ENCODE measurements at regions not wholly inside any gene's neighbourhood (a gene's known extent, or its start where the extent isn't known, plus 50 kb on each side); places are given as distances from the start of the nearest gene placed in this dataset.

GRCh38 chr11:113627297-113627696, 78.8 kb downstream of the TMPRSS5 start:
- no peak overlapping the region for H3K4me3 ChIP-seq
- 87 to 90% methylated on average over 2 of the region's 2 CpGs for WGBS, 2 donors
- TF ChIP-seq POLR2AphosphoS5 (IDR thresholded peaks at IDR 0.05) (no peak), CTCF (IDR thresholded peaks at IDR 0.05) (no peak), POLR2A (IDR thresholded peaks at IDR 0.05) (no peak), EP300 (IDR thresholded peaks at IDR 0.05) (no peak)
- DNase-seq (no peak), ATAC-seq (ENCODE audit: low FRiP score in 2 of 2) (no peak)
- H3K36me3 ChIP-seq, result no peaks in the 10 kb centered on the region
- H3K4me1 ChIP-seq, result no peaks in the 10 kb centered on the region
- H3K27me3 ChIP-seq, result no peaks in the 10 kb centered on the region
- no peak overlapping the region for H3K27ac ChIP-seq
- H3K9me3 ChIP-seq, result no peaks in the 10 kb centered on the region

GRCh38 chr11:113626736-113627135, 79.4 kb downstream of the TMPRSS5 start:
- Histone ChIP-seq H3K36me3 (no peaks in the 10 kb centered on the region), H3K27ac (no peak overlapping the region), H3K4me1 (no peaks in the 10 kb centered on the region), H3K4me3 (no peak overlapping the region), H3K27me3 (no peaks in the 10 kb centered on the region), H3K9me3 (no peaks in the 10 kb centered on the region)
- WGBS, 2 donors, result 90 to 94% methylated on average over 2 of the region's 2 CpGs
- DNase-seq (no peak), ATAC-seq (ENCODE audit: low FRiP score in 2 of 2) (no peak)
- no peak for TF ChIP-seq POLR2A (IDR thresholded peaks at IDR 0.05)
- no peak for TF ChIP-seq EP300 (IDR thresholded peaks at IDR 0.05)
- no peak for TF ChIP-seq CTCF (IDR thresholded peaks at IDR 0.05)
- no peak for TF ChIP-seq POLR2AphosphoS5 (IDR thresholded peaks at IDR 0.05)

DNA sequence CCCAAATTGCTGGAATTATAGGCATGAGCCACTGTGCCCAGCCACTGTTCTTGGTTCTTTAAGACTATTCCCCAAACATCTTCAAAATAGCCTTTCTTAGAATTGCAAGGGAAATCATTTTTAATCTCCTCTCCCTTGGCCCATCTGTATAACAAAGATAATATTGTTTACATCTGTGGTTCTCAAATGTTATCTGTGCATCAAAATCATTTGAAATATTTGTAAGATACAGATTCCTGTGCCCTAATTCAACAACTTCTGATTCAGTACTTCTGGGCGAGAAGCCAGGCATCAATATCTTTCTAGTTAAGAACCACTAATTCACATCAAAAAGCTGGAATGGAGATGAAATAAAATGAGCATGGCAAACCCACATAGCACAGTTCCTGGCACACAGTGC, 83.0 kb downstream of the TMPRSS5 start:
- no peaks in the 10 kb centered on the region for H3K27me3 ChIP-seq
- H3K9me3 ChIP-seq, result no peaks in the 10 kb centered on the region
- DNase-seq (no peak), ATAC-seq (ENCODE audit: low FRiP score in 2 of 2) (no peak)
- no peaks in the 10 kb centered on the region for H3K36me3 ChIP-seq
- H3K27ac ChIP-seq, result no peak overlapping the region
- WGBS, 2 donors, result 46 to 89% methylated on average over 1 of the region's 1 CpG
- no peak for TF ChIP-seq POLR2A (IDR thresholded peaks at IDR 0.05)
- no peak for TF ChIP-seq POLR2AphosphoS5 (IDR thresholded peaks at IDR 0.05)
- no peak for TF ChIP-seq EP300 (IDR thresholded peaks at IDR 0.05)
- TF ChIP-seq CTCF (IDR thresholded peaks at IDR 0.05), result no peak
- no peak overlapping the region for H3K4me3 ChIP-seq
- no peaks in the 10 kb centered on the region for H3K4me1 ChIP-seq

DNA sequence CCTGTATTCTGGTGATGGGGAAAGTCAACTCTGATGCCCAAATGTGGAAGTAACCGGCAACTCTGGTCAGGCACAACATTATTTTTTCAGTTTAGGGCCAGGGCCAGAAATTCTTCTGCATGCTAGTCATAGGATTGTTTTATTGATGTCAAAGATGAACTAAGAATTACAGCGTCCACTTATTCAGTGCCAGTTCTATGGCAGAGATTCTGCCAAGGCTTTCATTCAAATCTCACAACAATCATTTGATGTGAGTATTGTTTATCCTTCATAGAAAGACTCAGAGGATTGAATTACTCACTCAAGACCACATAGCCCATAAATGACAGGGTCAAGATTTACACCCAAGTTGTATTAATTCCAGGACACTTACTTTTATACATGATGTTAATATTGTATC, 87.7 kb downstream of the TMPRSS5 start:
- Histone ChIP-seq H3K4me1 (no peaks in the 10 kb centered on the region), H3K36me3 (no peaks in the 10 kb centered on the region), H3K27me3 (no peaks in the 10 kb centered on the region), H3K27ac (no peak overlapping the region), H3K9me3 (no peaks in the 10 kb centered on the region), H3K4me3 (no peak overlapping the region)
- 76 to 94% methylated on average over 2 of the region's 2 CpGs for WGBS, 2 donors
- TF ChIP-seq POLR2AphosphoS5 (IDR thresholded peaks at IDR 0.05) (no peak), EP300 (IDR thresholded peaks at IDR 0.05) (no peak)
- ATAC-seq (ENCODE audit: low FRiP score in 2 of 2), result no peak
- no peak for DNase-seq

GRCh38 chr11:113615773-113616172, 90.3 kb downstream of the TMPRSS5 start:
- WGBS, 2 donors, result 18 to 19% methylated on average over 1 of the region's 1 CpG
- no peak for DNase-seq
- H3K4me1 ChIP-seq, result no peaks in the 10 kb centered on the region

More at GRCh38 chr11:113615773-113616172, 90.3 kb downstream of the TMPRSS5 start:
- no peak for TF ChIP-seq EP300 (IDR thresholded peaks at IDR 0.05)
- TF ChIP-seq POLR2A (IDR thresholded peaks at IDR 0.05), result no peak
- TF ChIP-seq CTCF (IDR thresholded peaks at IDR 0.05), result no peak
- TF ChIP-seq POLR2AphosphoS5 (IDR thresholded peaks at IDR 0.05), result no peak
- Histone ChIP-seq H3K4me3 (no peak overlapping the region), H3K9me3 (no peaks in the 10 kb centered on the region), H3K27me3 (no peaks in the 10 kb centered on the region), H3K36me3 (no peaks in the 10 kb centered on the region), H3K27ac (no peak overlapping the region)
- no peak for ATAC-seq (ENCODE audit: low FRiP score in 2 of 2)

Measured in upper lobe of left lung (tissue), 6 donors.